ENCODE measurements at regions not wholly inside any gene's neighbourhood (a gene's known extent, or its start where the extent isn't known, plus 50 kb on each side); places are given as distances from the start of the nearest gene placed in this dataset.

- TF ChIP-seq, protein P1, sequence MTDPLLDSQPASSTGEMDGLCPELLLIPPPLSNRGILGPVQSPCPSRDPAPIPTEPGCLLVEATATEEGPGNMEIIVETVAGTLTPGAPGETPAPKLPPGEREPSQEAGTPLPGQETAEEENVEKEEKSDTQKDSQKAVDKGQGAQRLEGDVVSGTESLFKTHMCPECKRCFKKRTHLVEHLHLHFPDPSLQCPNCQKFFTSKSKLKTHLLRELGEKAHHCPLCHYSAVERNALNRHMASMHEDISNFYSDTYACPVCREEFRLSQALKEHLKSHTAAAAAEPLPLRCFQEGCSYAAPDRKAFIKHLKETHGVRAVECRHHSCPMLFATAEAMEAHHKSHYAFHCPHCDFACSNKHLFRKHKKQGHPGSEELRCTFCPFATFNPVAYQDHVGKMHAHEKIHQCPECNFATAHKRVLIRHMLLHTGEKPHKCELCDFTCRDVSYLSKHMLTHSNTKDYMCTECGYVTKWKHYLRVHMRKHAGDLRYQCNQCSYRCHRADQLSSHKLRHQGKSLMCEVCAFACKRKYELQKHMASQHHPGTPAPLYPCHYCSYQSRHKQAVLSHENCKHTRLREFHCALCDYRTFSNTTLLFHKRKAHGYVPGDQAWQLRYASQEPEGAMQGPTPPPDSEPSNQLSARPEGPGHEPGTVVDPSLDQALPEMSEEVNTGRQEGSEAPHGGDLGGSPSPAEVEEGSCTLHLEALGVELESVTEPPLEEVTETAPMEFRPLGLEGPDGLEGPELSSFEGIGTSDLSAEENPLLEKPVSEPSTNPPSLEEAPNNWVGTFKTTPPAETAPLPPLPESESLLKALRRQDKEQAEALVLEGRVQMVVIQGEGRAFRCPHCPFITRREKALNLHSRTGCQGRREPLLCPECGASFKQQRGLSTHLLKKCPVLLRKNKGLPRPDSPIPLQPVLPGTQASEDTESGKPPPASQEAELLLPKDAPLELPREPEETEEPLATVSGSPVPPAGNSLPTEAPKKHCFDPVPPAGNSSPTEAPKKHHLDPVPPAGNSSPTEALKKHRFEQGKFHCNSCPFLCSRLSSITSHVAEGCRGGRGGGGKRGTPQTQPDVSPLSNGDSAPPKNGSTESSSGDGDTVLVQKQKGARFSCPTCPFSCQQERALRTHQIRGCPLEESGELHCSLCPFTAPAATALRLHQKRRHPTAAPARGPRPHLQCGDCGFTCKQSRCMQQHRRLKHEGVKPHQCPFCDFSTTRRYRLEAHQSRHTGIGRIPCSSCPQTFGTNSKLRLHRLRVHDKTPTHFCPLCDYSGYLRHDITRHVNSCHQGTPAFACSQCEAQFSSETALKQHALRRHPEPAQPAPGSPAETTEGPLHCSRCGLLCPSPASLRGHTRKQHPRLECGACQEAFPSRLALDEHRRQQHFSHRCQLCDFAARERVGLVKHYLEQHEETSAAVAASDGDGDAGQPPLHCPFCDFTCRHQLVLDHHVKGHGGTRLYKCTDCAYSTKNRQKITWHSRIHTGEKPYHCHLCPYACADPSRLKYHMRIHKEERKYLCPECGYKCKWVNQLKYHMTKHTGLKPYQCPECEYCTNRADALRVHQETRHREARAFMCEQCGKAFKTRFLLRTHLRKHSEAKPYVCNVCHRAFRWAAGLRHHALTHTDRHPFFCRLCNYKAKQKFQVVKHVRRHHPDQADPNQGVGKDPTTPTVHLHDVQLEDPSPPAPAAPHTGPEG (CRISPR knock-in tag; IDR thresholded peaks at IDR 0.05), result no peak
- TF ChIP-seq FOXK2 (IDR thresholded peaks at IDR 0.05), result no peak
- no peak for TF ChIP-seq ZBTB44 (CRISPR knock-in tag; IDR thresholded peaks at IDR 0.05)
- no peak for TF ChIP-seq KMT2B (CRISPR knock-in tag; IDR thresholded peaks at IDR 0.05)
- TF ChIP-seq ZSCAN29 (CRISPR knock-in tag; conservative IDR thresholded peaks at IDR 0.05), result no peak
- no peak for TF ChIP-seq AGO1 (IDR thresholded peaks at IDR 0.05; ENCODE audit: low read depth, low read length, poor library complexity, severe bottlenecking)
- TF ChIP-seq CTCF (CRISPR knock-in tag; IDR thresholded peaks at IDR 0.05), result no peak
- no peak for TF ChIP-seq NRL (CRISPR knock-in tag; IDR thresholded peaks at IDR 0.05; ENCODE audit: borderline replicate concordance)
- no peak for TF ChIP-seq TCF7L2 (IDR thresholded peaks at IDR 0.05; ENCODE audit: low read depth, low read length)
- TF ChIP-seq ZNF766 (CRISPR knock-in tag; IDR thresholded peaks at IDR 0.05; ENCODE audit: borderline replicate concordance), result no peak
- TF ChIP-seq, protein P2, sequence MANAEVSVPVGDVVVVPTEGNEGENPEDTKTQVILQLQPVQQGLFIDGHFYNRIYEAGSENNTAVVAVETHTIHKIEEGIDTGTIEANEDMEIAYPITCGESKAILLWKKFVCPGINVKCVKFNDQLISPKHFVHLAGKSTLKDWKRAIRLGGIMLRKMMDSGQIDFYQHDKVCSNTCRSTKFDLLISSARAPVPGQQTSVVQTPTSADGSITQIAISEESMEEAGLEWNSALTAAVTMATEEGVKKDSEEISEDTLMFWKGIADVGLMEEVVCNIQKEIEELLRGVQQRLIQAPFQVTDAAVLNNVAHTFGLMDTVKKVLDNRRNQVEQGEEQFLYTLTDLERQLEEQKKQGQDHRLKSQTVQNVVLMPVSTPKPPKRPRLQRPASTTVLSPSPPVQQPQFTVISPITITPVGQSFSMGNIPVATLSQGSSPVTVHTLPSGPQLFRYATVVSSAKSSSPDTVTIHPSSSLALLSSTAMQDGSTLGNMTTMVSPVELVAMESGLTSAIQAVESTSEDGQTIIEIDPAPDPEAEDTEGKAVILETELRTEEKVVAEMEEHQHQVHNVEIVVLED (CRISPR knock-in tag; IDR thresholded peaks at IDR 0.05; ENCODE audit: borderline replicate concordance), result no peak
- no peak for TF ChIP-seq NFKB2 (CRISPR knock-in tag; IDR thresholded peaks at IDR 0.05; ENCODE audit: borderline replicate concordance)
These were observed 92.9 kb upstream of the SLC30A5 start (continued) for GRCh38 chr5:69000949-69001348.

Data from HepG2 (cell line).